Psoas muscle (tissue), 7 donors: ENCODE measurements at regions not wholly inside any gene's neighbourhood (a gene's known extent, or its start where the extent isn't known, plus 50 kb on each side); places are given as distances from the start of the nearest gene placed in this dataset.

ENCODE experiments used
- ATAC-seq, 4 donors: fragments of 200-7000 bp; cut with Tn5 transposase; one replicate each; pipeline ENCODE4 v1.9.1; 2020; ENCODE audit warnings: moderate library complexity in 3 of 4, mild to moderate bottlenecking in 2 of 4
- DNase-seq, 2 donors: peaks; one replicate each; pipeline ENCODE4 v3.0.0-alpha.2; 2020
- H3K27ac ChIP-seq: fragments of 200-600 bp; one replicate; pipeline ENCODE4 v1.8.0; 2022
- H3K27me3 ChIP-seq, 3 donors: fragments of 200-600 bp in 1 of 3; one replicate each; pipeline versions ENCODE4 v1.6.1 to v1.8.0; 2013 to 2022; ENCODE audit warnings: low read length in 2 of 3, mild to moderate bottlenecking in 2 of 3, moderate library complexity in 1 of 3; ENCODE audit not compliant: insufficient read depth in 3 of 3
- H3K36me3 ChIP-seq, 2 donors: fragments of 200-600 bp in 1 of 2; one replicate each; pipeline versions ENCODE4 v1.6.1 to v1.8.0; 2013 to 2022; ENCODE audit warnings: low read depth in 1 of 2, mild to moderate bottlenecking in 1 of 2, moderate library complexity in 1 of 2; ENCODE audit not compliant: insufficient read depth in 1 of 2
- H3K4me1 ChIP-seq: fragments of 200-600 bp; one replicate; pipeline ENCODE4 v1.8.0; 2022
- H3K4me3 ChIP-seq: fragments of 200-600 bp; one replicate; pipeline ENCODE4 v1.8.0; 2022; ENCODE audit warnings: mild to moderate bottlenecking
- H3K9me3 ChIP-seq: fragments of 200-600 bp; one replicate; pipeline ENCODE4 v1.8.0; 2022
- CTCF ChIP-seq: fragments of 200-600 bp; IDR thresholded peaks from one replicate; pipeline ENCODE4 v1.8.0; 2022; ENCODE audit warnings: antibody characterized with exemption
- WGBS, 3 donors: extraction: QIAGEN DNeasy Blood & Tissue Kit; methylation state at CpG; one replicate each; pipeline versions ENCODE4 v1.1.6 to v1.1.7; 2013; 5-methylcytosine and 5-hydroxymethylcytosine counted together
- intact Hi-C, 2 donors: fragments of 100-400 bp; cut with DNase I; formaldehyde crosslinking; loops; one replicate each; pipeline versions ENCODE4 v1.11.0 to v1.14.2; 2022
- donor health status: healthy with polysubstance abuse.
- donor health status: DM: no; HTN: no; CAD: no; lungs with moderate emphysema.
- donor health status: Bipolar disorder and iron deficiency.
- donor health status: healthy.
- donor health status: DM: yes; HTN: yes; CAD: no.
- donor health status: DM: no; HTN: no; CAD: no.
- donor health status: DM: yes; HTN: yes; CAD: no.

DNA sequence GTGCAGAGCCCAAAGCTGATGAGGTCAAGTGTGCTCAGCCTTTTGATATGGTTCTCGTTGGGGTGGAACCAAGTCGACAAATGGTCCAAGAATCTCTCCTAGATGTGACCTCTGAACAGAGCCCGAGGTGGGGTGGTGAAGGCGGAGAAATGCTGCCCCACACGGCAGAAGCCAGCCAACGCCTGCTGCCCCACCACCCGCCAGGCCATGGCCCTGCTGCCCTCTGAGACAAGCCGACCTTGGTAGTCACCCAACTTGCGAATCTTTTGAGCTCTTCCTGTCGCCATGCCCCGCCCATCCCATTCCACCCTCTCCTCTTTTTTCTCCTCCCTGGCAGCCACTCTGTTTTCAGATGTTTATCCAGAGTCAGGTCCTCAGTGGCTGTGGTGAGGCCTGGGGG, 91.5 kb upstream of the EGFLAM start:
- Histone ChIP-seq H3K9me3 (no peaks in the 10 kb centered on the region), H3K36me3 (no peaks in the 10 kb centered on the region), H3K4me1 (peaks cover 34% of the 10 kb centered on the region), H3K4me3 (peak overlapping the region; percentile 58), H3K27me3 (no peaks in the 10 kb centered on the region), H3K27ac (peak overlapping the region; percentile 88)
- ATAC-seq (peak; percentile 69 to 73 (median 70)), DNase-seq (peak; percentile 23 to 89)
- WGBS, 3 donors, result 30 to 66% (median 38%) methylated on average over 11 of the region's 11 CpGs
- intact Hi-C loops, result loop anchor here (2.0 to 10.0 kb wide), 6 partner anchors 32 to 500 kb away; partner anchors contain the start of gene GDNF (in 2 of the 2)
- TF ChIP-seq CTCF, result peak; percentile 35

DNA sequence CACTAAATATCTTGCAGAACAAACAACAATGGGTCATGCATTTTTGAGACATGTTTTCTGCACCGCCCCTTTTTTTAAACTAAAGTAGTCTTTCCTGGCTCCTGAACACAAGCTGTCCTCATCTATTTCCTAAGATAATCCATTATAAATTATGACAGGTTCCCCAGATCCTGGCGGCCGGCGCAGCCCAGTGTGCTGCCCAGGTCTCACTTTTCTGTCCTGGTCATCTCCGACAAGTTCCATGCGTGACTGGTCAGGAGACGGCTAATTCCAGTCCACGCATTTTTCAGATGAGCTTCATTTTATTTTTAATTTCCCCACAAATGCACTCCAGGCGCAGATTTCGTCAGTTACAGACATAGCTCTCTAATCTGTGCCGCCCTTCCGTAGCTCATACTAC, 92.9 kb upstream of the EGFLAM start:
- no peak for TF ChIP-seq CTCF
- no peak overlapping the region for H3K4me3 ChIP-seq
- H3K4me1 ChIP-seq, result peaks cover 34% of the 10 kb centered on the region
- no peaks in the 10 kb centered on the region for H3K27me3 ChIP-seq
- no peaks in the 10 kb centered on the region for H3K36me3 ChIP-seq
- ATAC-seq, result peak; percentile 44 to 61 (median 53)
- intact Hi-C loops, result loop anchor here (5.0 to 10.0 kb wide), 4 partner anchors 121 to 498 kb away; partner anchors contain the start of gene GDNF (in 1 of the 2)
- 46 to 78% (median 46%) methylated on average over 12 of the region's 12 CpGs for WGBS, 3 donors
- no peaks in the 10 kb centered on the region for H3K9me3 ChIP-seq
- peak overlapping the region; percentile 88 for H3K27ac ChIP-seq
- peak; percentile 17 to 83 for DNase-seq

GRCh38 chr5:38164776-38165399, 93.5 kb upstream of the EGFLAM start:
- H3K27ac ChIP-seq, result peak overlapping the region; percentile 88
- intact Hi-C loops, result loop anchor here (5.0 to 10.0 kb wide), 4 partner anchors 120 to 498 kb away; partner anchors contain the start of gene GDNF (in 1 of the 2)
- DNase-seq (no peak), ATAC-seq (no peak)
- 29 to 64% (median 33%) methylated on average over 4 of the region's 4 CpGs for WGBS, 3 donors
- peaks cover 34% of the 10 kb centered on the region for H3K4me1 ChIP-seq
- no peaks in the 10 kb centered on the region for H3K36me3 ChIP-seq
- no peak for TF ChIP-seq CTCF
- no peak overlapping the region for H3K4me3 ChIP-seq
- H3K27me3 ChIP-seq, result no peaks in the 10 kb centered on the region
- H3K9me3 ChIP-seq, result no peaks in the 10 kb centered on the region

- Histone ChIP-seq H3K27ac (peak overlapping the region; percentile 88), H3K4me1 (peaks cover 32% of the 10 kb centered on the region), H3K4me3 (peak overlapping the region; percentile 35), H3K9me3 (no peaks in the 10 kb centered on the region), H3K27me3 (no peaks in the 10 kb centered on the region), H3K36me3 (no peaks in the 10 kb centered on the region)
- DNase-seq, result no peak
- WGBS, 3 donors, result 30 to 63% (median 32%) methylated on average over 4 of the region's 4 CpGs
- intact Hi-C loops, result loop anchor here (10.0 kb wide), 3 partner anchors 119 to 439 kb away; partner anchors contain the start of gene GDNF (in 1 of the 2)
- ATAC-seq, result peak; percentile 26 to 34 (median 30)
- no peak for TF ChIP-seq CTCF
Observed at GRCh38 chr5:38163636-38164237, 94.6 kb upstream of the EGFLAM start.
